ENCODE measurements at regions not wholly inside any gene's neighbourhood (a gene's known extent, or its start where the extent isn't known, plus 50 kb on each side); places are given as distances from the start of the nearest gene placed in this dataset.

DNA sequence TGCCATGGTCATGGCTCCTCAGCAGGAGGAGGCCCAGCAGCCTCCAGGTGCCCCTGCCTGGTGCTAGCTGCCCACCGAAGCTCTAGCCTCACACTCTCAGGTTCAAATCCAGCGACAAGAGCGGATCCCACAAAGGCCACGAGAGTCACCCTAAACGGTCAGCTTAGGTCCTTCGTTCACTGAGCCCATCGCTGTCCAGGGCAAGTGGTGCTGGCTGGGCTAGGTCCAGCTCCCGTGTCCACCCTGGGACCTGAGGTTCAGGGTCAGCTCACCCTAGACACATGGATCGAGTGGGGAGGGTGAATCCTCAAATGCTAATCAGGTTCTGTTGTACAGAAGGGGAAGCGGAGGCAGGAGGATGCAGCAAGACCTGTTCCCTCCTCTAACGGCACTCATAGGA is 171.9 kb upstream of the SULF2 start:
- intact Hi-C loops (cut with micrococcal nuclease; ENCODE audit: unreplicated experiment) = no loop called here
- BruUV-seq (replicated peaks) = no TSS peak
- Histone ChIP-seq H3K9me3 (ENCODE audit: low read depth, low read length, poor library complexity, severe bottlenecking) (no peaks in the 10 kb centered on the region), H3K4me3 (ENCODE audit: low read depth, low read length, poor library complexity, severe bottlenecking) (no peak overlapping the region), H3K27ac (ENCODE audit: low read depth, low read length, poor library complexity, severe bottlenecking) (no peak overlapping the region), H3K36me3 (ENCODE audit: insufficient read depth, low read length, poor library complexity, severe bottlenecking) (no peaks in the 10 kb centered on the region), H3K4me1 (ENCODE audit: insufficient read depth, low read length, poor library complexity, severe bottlenecking) (peaks cover 4% of the 10 kb centered on the region), H3K27me3 (replicated peaks; ENCODE audit: insufficient read depth, low read depth, low read length, poor library complexity) (peaks cover 6% of the 10 kb centered on the region)
- DNase-seq (ENCODE audit: low spot score) = no peak
- POLR2A ChIA-PET (ENCODE audit: low non-redundant PET) = no interaction called here
- TF ChIP-seq CTCF (conservative IDR thresholded peaks at IDR 0.05; ENCODE audit: low read depth, low read length) (no peak), EZH2 (IDR thresholded peaks at IDR 0.05; ENCODE audit: borderline replicate concordance, low read depth, low read length, poor library complexity, severe bottlenecking) (no peak)
- CTCF ChIA-PET = no interaction called here

GRCh38 chr20:47956268-47956995 is 171.2 kb upstream of the SULF2 start:
- Histone ChIP-seq H3K36me3 (ENCODE audit: insufficient read depth, low read length, poor library complexity, severe bottlenecking) (no peaks in the 10 kb centered on the region), H3K27ac (ENCODE audit: low read depth, low read length, poor library complexity, severe bottlenecking) (no peak overlapping the region), H3K27me3 (replicated peaks; ENCODE audit: insufficient read depth, low read depth, low read length, poor library complexity) (peaks cover 4% of the 10 kb centered on the region), H3K4me1 (ENCODE audit: insufficient read depth, low read length, poor library complexity, severe bottlenecking) (peaks cover 4% of the 10 kb centered on the region), H3K9me3 (ENCODE audit: low read depth, low read length, poor library complexity, severe bottlenecking) (no peaks in the 10 kb centered on the region), H3K4me3 (ENCODE audit: low read depth, low read length, poor library complexity, severe bottlenecking) (no peak overlapping the region)
- CTCF ChIA-PET = no interaction called here
- no TSS peak for BruUV-seq (replicated peaks)
- no peak for DNase-seq (ENCODE audit: low spot score)
- no peak for TF ChIP-seq CTCF (conservative IDR thresholded peaks at IDR 0.05; ENCODE audit: low read depth, low read length)
- no peak for TF ChIP-seq EZH2 (IDR thresholded peaks at IDR 0.05; ENCODE audit: borderline replicate concordance, low read depth, low read length, poor library complexity, severe bottlenecking)
- intact Hi-C loops (cut with micrococcal nuclease; ENCODE audit: unreplicated experiment) = no loop called here
- POLR2A ChIA-PET (ENCODE audit: low non-redundant PET) = no interaction called here

DNA sequence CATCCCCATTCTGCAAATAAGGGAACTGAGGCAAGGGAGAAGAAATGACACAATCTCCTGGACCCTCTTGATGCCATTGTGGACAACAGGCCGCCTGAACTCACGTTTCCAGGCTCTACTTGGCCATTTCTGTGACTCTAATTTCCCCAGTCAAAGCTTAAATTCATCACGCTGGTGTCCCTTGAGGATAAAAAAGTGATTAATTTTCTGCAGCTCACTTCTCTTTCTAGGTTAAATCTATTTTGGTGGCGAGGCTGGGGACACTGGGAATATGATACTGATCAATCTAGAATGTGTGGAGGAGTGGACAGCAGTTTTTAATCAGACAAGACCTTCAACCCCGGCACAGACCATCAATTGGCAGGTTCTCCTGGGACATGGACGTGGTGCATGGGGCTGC is 168.2 kb upstream of the SULF2 start:
- BruUV-seq (replicated peaks) = no TSS peak
- CTCF ChIA-PET = interaction anchor here (0.6 kb wide), 1 partner anchor 17 kb away, joined by 3 read pairs; no protein-coding TSS in a partner anchor
- Histone ChIP-seq H3K36me3 (ENCODE audit: insufficient read depth, low read length, poor library complexity, severe bottlenecking) (no peaks in the 10 kb centered on the region), H3K4me3 (ENCODE audit: low read depth, low read length, poor library complexity, severe bottlenecking) (no peak overlapping the region), H3K9me3 (ENCODE audit: low read depth, low read length, poor library complexity, severe bottlenecking) (no peaks in the 10 kb centered on the region), H3K27ac (ENCODE audit: low read depth, low read length, poor library complexity, severe bottlenecking) (no peak overlapping the region), H3K27me3 (replicated peaks; ENCODE audit: insufficient read depth, low read depth, low read length, poor library complexity) (peaks cover 4% of the 10 kb centered on the region), H3K4me1 (ENCODE audit: insufficient read depth, low read length, poor library complexity, severe bottlenecking) (peaks cover 12% of the 10 kb centered on the region)
- POLR2A ChIA-PET (ENCODE audit: low non-redundant PET) = no interaction called here
- intact Hi-C loops (cut with micrococcal nuclease; ENCODE audit: unreplicated experiment) = no loop called here
- TF ChIP-seq CTCF (conservative IDR thresholded peaks at IDR 0.05; ENCODE audit: low read depth, low read length) (no peak), EZH2 (IDR thresholded peaks at IDR 0.05; ENCODE audit: borderline replicate concordance, low read depth, low read length, poor library complexity, severe bottlenecking) (no peak)
- DNase-seq (ENCODE audit: low spot score) = no peak

Measured in A673 (cell line).